Prostate gland (tissue), 2 donors: ENCODE measurements at regions not wholly inside any gene's neighbourhood (a gene's known extent, or its start where the extent isn't known, plus 50 kb on each side); places are given as distances from the start of the nearest gene placed in this dataset.

Experiments used
- DNase-seq: peaks from one replicate; pipeline ENCODE4 v3.0.0-alpha.2; 2019; ENCODE audit warnings: low spot score
- H3K27ac ChIP-seq, 2 donors: fragments of 200-600 bp; sonication (generic); 2 replicates each; pipeline ENCODE4 v1.5.1; 2017 to 2019
- H3K27me3 ChIP-seq: fragments of 200-600 bp; sonication (generic); replicated peaks from 2 replicates; pipeline ENCODE4 v1.5.1; 2019; ENCODE audit not compliant: insufficient read depth
- H3K36me3 ChIP-seq, 2 donors: fragments of 200-600 bp; sonication (generic); 1 replicate in 1 of 2; 2 replicates in 1 of 2; pipeline versions ENCODE4 v1.5.1 to v1.8.1; 2017 to 2019
- H3K4me1 ChIP-seq: fragments of 200-600 bp; sonication (generic); replicated peaks from 2 replicates; pipeline ENCODE4 v1.5.1; 2019
- H3K4me3 ChIP-seq, 2 donors: fragments of 200-600 bp; sonication (generic); 2 replicates each; pipeline ENCODE4 v1.5.1; 2017 to 2019
- H3K9me3 ChIP-seq: fragments of 200-600 bp; sonication (generic); 2 replicates; pipeline ENCODE4 v1.5.1; 2017
- CTCF ChIP-seq, 4 experiments: fragments of 200-600 bp in 2 of 4; fragments of 450-650 bp in 2 of 4; sonication (generic) in 2 of 4; IDR thresholded peaks; 1 replicate in 3 of 4; 2 replicates in 1 of 4; pipeline ENCODE4 v1.5.1; 2016 to 2019; ENCODE audit warnings: antibody characterized with exemption in 4 of 4, mild to moderate bottlenecking in 2 of 4, moderate library complexity in 2 of 4
- POLR2A ChIP-seq: fragments of 450-650 bp; IDR thresholded peaks from one replicate; pipeline ENCODE4 v1.6.1; 2016; ENCODE audit warnings: antibody characterized with exemption, mild to moderate bottlenecking
- POLR2AphosphoS5 ChIP-seq: sonication (generic); formaldehyde crosslinking; IDR thresholded peaks from one replicate; pipeline ENCODE4 v1.6.1; 2017; ENCODE audit warnings: antibody characterized with exemption
- WGBS: methylation state at CpG from one replicate; pipeline ENCODE4 v1.1.5; 2018; 5-methylcytosine and 5-hydroxymethylcytosine counted together
- intact Hi-C: fragments of 100-400 bp; cut with DNase I; formaldehyde crosslinking; loops from one replicate; pipeline ENCODE4 v1.14.2; 2022

- no peak for DNase-seq
- WGBS: 91% methylated on average over 20 of the region's 20 CpGs
- H3K4me3 ChIP-seq: no peak overlapping the region
Observed at GRCh38 chrX:458631-459061, 71.9 kb upstream of the PPP2R3B start.

GRCh38 chrX:459611-460010, 72.9 kb upstream of the PPP2R3B start:
- Histone ChIP-seq H3K4me3 (no peak overlapping the region), H3K27me3 (no peaks in the 10 kb centered on the region), H3K36me3 (no peaks in the 10 kb centered on the region), H3K4me1 (no peaks in the 10 kb centered on the region), H3K27ac (no peak overlapping the region), H3K9me3 (no peaks in the 10 kb centered on the region)
- TF ChIP-seq POLR2AphosphoS5: no peak
- TF ChIP-seq POLR2A: no peak
- TF ChIP-seq CTCF (IDR thresholded peaks at IDR 0.05): no peak
- no peak for DNase-seq
- intact Hi-C loops: no loop called here
- WGBS: 40% methylated on average over 20 of the region's 20 CpGs

More at GRCh38 chrX:458631-459061, 71.9 kb upstream of the PPP2R3B start:
- H3K36me3 ChIP-seq: no peaks in the 10 kb centered on the region
- H3K4me1 ChIP-seq: no peaks in the 10 kb centered on the region
- no peak overlapping the region for H3K27ac ChIP-seq
- H3K9me3 ChIP-seq: no peaks in the 10 kb centered on the region
- TF ChIP-seq CTCF (IDR thresholded peaks at IDR 0.05): no peak
- no peak for TF ChIP-seq POLR2AphosphoS5
- TF ChIP-seq POLR2A: no peak
- H3K27me3 ChIP-seq: no peaks in the 10 kb centered on the region
- intact Hi-C loops: no loop called here

GRCh38 chrX:460116-460515, 73.4 kb upstream of the PPP2R3B start:
- TF ChIP-seq POLR2AphosphoS5 (no peak), POLR2A (no peak), CTCF (IDR thresholded peaks at IDR 0.05) (no peak)
- Histone ChIP-seq H3K36me3 (no peaks in the 10 kb centered on the region), H3K4me1 (no peaks in the 10 kb centered on the region), H3K4me3 (no peak overlapping the region), H3K27ac (no peak overlapping the region), H3K27me3 (no peaks in the 10 kb centered on the region), H3K9me3 (no peaks in the 10 kb centered on the region)
- 48% methylated on average over 11 of the region's 11 CpGs for WGBS
- DNase-seq: no peak
- intact Hi-C loops: no loop called here

GRCh38 chrX:460823-461640, 74.3 kb upstream of the PPP2R3B start:
- Histone ChIP-seq H3K4me3 (no peak overlapping the region), H3K27me3 (no peaks in the 10 kb centered on the region), H3K9me3 (no peaks in the 10 kb centered on the region), H3K4me1 (no peaks in the 10 kb centered on the region), H3K36me3 (no peaks in the 10 kb centered on the region), H3K27ac (no peak overlapping the region)
- DNase-seq: no peak
- WGBS: 87% methylated on average over 45 of the region's 45 CpGs
- intact Hi-C loops: no loop called here
- TF ChIP-seq POLR2A (no peak), POLR2AphosphoS5 (no peak), CTCF (IDR thresholded peaks at IDR 0.05) (no peak)

- WGBS: 85% methylated on average over 21 of the region's 21 CpGs
- no peak overlapping the region for H3K27ac ChIP-seq
- no peak for DNase-seq
- H3K4me3 ChIP-seq: no peak overlapping the region
- no peaks in the 10 kb centered on the region for H3K9me3 ChIP-seq
- intact Hi-C loops: no loop called here
- no peak for TF ChIP-seq POLR2A
- TF ChIP-seq CTCF (IDR thresholded peaks at IDR 0.05): no peak
- TF ChIP-seq POLR2AphosphoS5: no peak
- no peaks in the 10 kb centered on the region for H3K27me3 ChIP-seq
- H3K4me1 ChIP-seq: no peaks in the 10 kb centered on the region
- H3K36me3 ChIP-seq: no peaks in the 10 kb centered on the region
Observed at GRCh38 chrX:462853-463252, 76.1 kb upstream of the PPP2R3B start.
